ENCODE measurements at regions not wholly inside any gene's neighbourhood (a gene's known extent, or its start where the extent isn't known, plus 50 kb on each side); places are given as distances from the start of the nearest gene placed in this dataset.

GRCh38 chr3:40779039-40779438 lies 254.3 kb downstream of the ZNF621 start:
- TF ChIP-seq CTCF (IDR thresholded peaks at IDR 0.05): no peak
- TF ChIP-seq POLR2A (IDR thresholded peaks at IDR 0.05): no peak
